PC-9 (cell line): ENCODE measurements at regions not wholly inside any gene's neighbourhood (a gene's known extent, or its start where the extent isn't known, plus 50 kb on each side); places are given as distances from the start of the nearest gene placed in this dataset.

ENCODE experiments used
- BruUV-seq: library from RNA; stranded (reverse); fragments of 400-500 nt; replicated peaks from 2 replicates; lab custom pipeline; 2021; lab: Mats Ljungman, UMichigan
- CTCF ChIA-PET: fragments of 300-600 bp; sonication (Branson Sonifier 250); formaldehyde crosslinking; loops from one replicate; lab custom pipeline; 2022; ENCODE audit warnings: antibody characterized with exemption; lab: Charles Lee
- POLR2A ChIA-PET: fragments of 300-600 bp; sonication (Branson Sonifier 250); formaldehyde crosslinking; loops from one replicate; lab custom pipeline; 2022; ENCODE audit warnings: antibody characterized with exemption; ENCODE audit not compliant: unreplicated experiment; lab: Charles Lee
- DNase-seq, 2 experiments: peaks; one replicate each; pipeline versions ENCODE4 v3.0.0 to v3.0.0-alpha.2; 2015 to 2022; ENCODE audit warnings: mixed read lengths in 1 of 2
- H2AFZ ChIP-seq: fragments of 200-600 bp; sonication (generic); 2 replicates; pipeline ENCODE4 v1.8.1; 2017; ENCODE audit warnings: antibody characterized with exemption
- H3F3A ChIP-seq: fragments of 200-600 bp; sonication (generic); 2 replicates; pipeline ENCODE4 v1.8.1; 2017; ENCODE audit warnings: antibody characterized with exemption, mild to moderate bottlenecking, low read depth; ENCODE audit not compliant: insufficient read depth
- H3K27ac ChIP-seq: fragments of 200-600 bp; sonication (generic); 2 replicates; pipeline ENCODE4 v1.6.1; 2016; ENCODE audit warnings: mixed run types
- H3K27me3 ChIP-seq: fragments of 200-600 bp; sonication (generic); 2 replicates; pipeline ENCODE4 v1.6.1; 2016; ENCODE audit warnings: low read depth, mixed run types; ENCODE audit not compliant: insufficient read depth
- H3K36me3 ChIP-seq: fragments of 200-600 bp; sonication (generic); 2 replicates; pipeline ENCODE4 v1.6.1; 2016; ENCODE audit warnings: low read depth, mixed run types
- H3K4me1 ChIP-seq: fragments of 200-600 bp; sonication (generic); replicated peaks from 2 replicates; pipeline ENCODE4 v1.6.1; 2016; ENCODE audit warnings: mixed run types; ENCODE audit not compliant: insufficient read depth
- H3K4me2 ChIP-seq: fragments of 200-600 bp; sonication (generic); 2 replicates; pipeline ENCODE4 v1.6.1; 2017; ENCODE audit warnings: mixed run types
- H3K4me3 ChIP-seq: fragments of 200-600 bp; sonication (generic); 2 replicates; pipeline ENCODE4 v1.6.1; 2016; ENCODE audit warnings: mixed run types
- H3K79me2 ChIP-seq: fragments of 200-600 bp; sonication (generic); 2 replicates; pipeline ENCODE4 v1.6.1; 2017; ENCODE audit warnings: low read depth, mixed run types
- H3K9me2 ChIP-seq: fragments of 200-600 bp; sonication (generic); 2 replicates; pipeline ENCODE4 v1.8.1; 2017; ENCODE audit warnings: mild to moderate bottlenecking; ENCODE audit not compliant: insufficient read depth
- H3K9me3 ChIP-seq: fragments of 200-600 bp; sonication (generic); 2 replicates; pipeline ENCODE4 v1.8.1; 2016; ENCODE audit warnings: low read depth; ENCODE audit not compliant: insufficient read depth
- H4K20me1 ChIP-seq: fragments of 200-600 bp; sonication (generic); 2 replicates; pipeline ENCODE4 v1.8.1; 2017; ENCODE audit not compliant: insufficient read depth
- EZH2 ChIP-seq: fragments of 200-600 bp; sonication (generic); IDR thresholded peaks from 2 replicates; pipeline ENCODE4 v1.8.0; 2017; ENCODE audit warnings: antibody characterized with exemption, low read depth
- intact Hi-C: fragments of 100-400 bp; cut with micrococcal nuclease; formaldehyde crosslinking; loops from one replicate; pipeline ENCODE4 v1.10.0; 2022; ENCODE audit not compliant: unreplicated experiment
- TF ChIP-seq, protein P1 (sequence below): fragments of 200-600 bp; sonication (generic); conservative IDR thresholded peaks from 2 replicates; pipeline ENCODE4 v1.6.1; 2017; ENCODE audit warnings: mixed run types, antibody characterized with exemption, mild to moderate bottlenecking, moderate library complexity

DNA sequence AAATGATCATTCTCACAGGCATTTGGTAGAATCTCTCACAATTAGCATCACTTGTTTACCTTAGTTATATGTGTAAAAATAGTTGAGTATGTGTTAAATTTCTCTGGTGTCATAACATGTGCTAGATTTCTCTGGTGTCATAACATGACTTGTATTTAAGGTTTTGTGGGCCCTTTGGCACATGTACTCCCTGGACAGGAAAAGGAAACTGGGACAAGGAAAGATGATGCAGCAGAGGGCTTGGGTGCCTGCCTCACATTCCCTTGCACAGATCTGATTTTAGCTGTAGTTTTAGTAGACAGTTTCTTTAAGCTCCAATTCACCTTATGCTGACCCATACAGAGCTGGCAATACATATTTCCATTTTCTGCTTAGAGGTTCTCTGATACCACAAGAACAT, 726.0 kb downstream of the C4orf33 start:
- no peak for DNase-seq
- TF ChIP-seq, protein P1, sequence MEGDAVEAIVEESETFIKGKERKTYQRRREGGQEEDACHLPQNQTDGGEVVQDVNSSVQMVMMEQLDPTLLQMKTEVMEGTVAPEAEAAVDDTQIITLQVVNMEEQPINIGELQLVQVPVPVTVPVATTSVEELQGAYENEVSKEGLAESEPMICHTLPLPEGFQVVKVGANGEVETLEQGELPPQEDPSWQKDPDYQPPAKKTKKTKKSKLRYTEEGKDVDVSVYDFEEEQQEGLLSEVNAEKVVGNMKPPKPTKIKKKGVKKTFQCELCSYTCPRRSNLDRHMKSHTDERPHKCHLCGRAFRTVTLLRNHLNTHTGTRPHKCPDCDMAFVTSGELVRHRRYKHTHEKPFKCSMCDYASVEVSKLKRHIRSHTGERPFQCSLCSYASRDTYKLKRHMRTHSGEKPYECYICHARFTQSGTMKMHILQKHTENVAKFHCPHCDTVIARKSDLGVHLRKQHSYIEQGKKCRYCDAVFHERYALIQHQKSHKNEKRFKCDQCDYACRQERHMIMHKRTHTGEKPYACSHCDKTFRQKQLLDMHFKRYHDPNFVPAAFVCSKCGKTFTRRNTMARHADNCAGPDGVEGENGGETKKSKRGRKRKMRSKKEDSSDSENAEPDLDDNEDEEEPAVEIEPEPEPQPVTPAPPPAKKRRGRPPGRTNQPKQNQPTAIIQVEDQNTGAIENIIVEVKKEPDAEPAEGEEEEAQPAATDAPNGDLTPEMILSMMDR = no peak
- no peak for TF ChIP-seq EZH2
- no peak overlapping the region for H2AFZ ChIP-seq
- no peaks in the 10 kb centered on the region for H4K20me1 ChIP-seq
- H3F3A ChIP-seq = no peaks in the 10 kb centered on the region; the same call in 1 of the 2 replicates
- peak overlapping the region; percentile 65 for H3K4me2 ChIP-seq
- H3K36me3 ChIP-seq = no peaks in the 10 kb centered on the region
- CTCF ChIA-PET = no interaction called here
- POLR2A ChIA-PET = no interaction called here
- no peaks in the 10 kb centered on the region for H3K27me3 ChIP-seq
- H3K4me3 ChIP-seq = no peak overlapping the region
- intact Hi-C loops = no loop called here
- H3K9me3 ChIP-seq = no peaks in the 10 kb centered on the region
- H3K4me1 ChIP-seq = peaks cover 22% of the 10 kb centered on the region
- peak overlapping the region; percentile 83 for H3K27ac ChIP-seq
- H3K79me2 ChIP-seq = no peaks in the 10 kb centered on the region
- no peaks in the 10 kb centered on the region for H3K9me2 ChIP-seq
- no TSS peak for BruUV-seq

DNA sequence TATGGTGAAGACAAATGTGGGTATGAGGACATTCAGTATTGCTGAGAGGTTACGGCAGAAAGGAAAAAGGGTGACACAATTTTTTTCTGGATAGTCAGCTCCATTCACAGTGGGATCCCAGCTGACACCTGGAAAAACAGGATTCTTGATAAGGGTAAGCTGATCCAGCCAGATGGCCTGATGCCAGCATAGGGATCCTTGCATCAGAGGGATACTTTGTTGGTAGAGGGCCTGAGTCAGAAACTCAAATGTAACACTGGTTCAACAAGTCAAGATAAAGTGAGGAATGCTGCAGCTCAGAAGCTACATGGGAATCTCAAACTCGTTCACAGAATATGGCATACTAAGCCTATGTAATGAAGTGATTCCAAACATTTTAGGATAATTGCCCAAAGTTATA, 726.7 kb downstream of the C4orf33 start:
- intact Hi-C loops = no loop called here
- H3K27ac ChIP-seq = peak overlapping the region; percentile 83
- TF ChIP-seq, protein P1 = no peak
- TF ChIP-seq EZH2 = no peak
- no peaks in the 10 kb centered on the region for H4K20me1 ChIP-seq
- H3K79me2 ChIP-seq = no peaks in the 10 kb centered on the region
- no peaks in the 10 kb centered on the region for H3K27me3 ChIP-seq
- H3K36me3 ChIP-seq = no peaks in the 10 kb centered on the region
- CTCF ChIA-PET = no interaction called here
- POLR2A ChIA-PET = interaction anchor here (0.7 kb wide), 1 partner anchor 356 kb away, joined by 4 read pairs; no protein-coding TSS in a partner anchor
- H3K9me3 ChIP-seq = no peaks in the 10 kb centered on the region
- 0 out of 2 replicates have a peak overlapping the region, but pooled peaks have one; percentile 7 for H3K4me3 ChIP-seq
- no TSS peak for BruUV-seq
- peak; percentile 83 to 87 for DNase-seq
- H3K9me2 ChIP-seq = no peaks in the 10 kb centered on the region
- no peaks in the 10 kb centered on the region; the same call in 1 of the 2 replicates for H3F3A ChIP-seq
- H3K4me1 ChIP-seq = peaks cover 22% of the 10 kb centered on the region
- peak overlapping the region; percentile 65 for H3K4me2 ChIP-seq
- no peak overlapping the region for H2AFZ ChIP-seq

DNA sequence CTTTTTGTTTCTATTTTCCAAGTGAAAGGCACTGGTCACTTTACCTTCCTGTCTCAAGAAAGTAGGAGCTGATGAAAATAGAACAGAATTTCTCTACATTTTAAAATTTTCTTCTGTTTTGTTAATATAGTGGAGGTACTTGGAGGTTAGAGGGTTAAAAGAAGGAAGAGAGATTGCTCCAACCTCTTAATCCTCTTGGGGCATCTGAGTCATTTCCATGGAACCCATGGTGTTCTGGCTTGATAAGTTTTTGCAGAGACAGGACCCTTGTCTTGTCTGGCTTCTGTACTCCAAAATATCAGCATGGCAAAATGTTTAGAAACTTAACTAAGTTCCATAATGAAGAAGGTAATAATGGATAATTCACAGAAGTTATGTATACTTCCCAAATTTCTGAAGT, 727.2 kb downstream of the C4orf33 start:
- H4K20me1 ChIP-seq = no peaks in the 10 kb centered on the region
- CTCF ChIA-PET = no interaction called here
- intact Hi-C loops = no loop called here

More for the DNA sequence above, 727.2 kb downstream of the C4orf33 start:
- no peak for TF ChIP-seq EZH2
- TF ChIP-seq, protein P1 = no peak
- no peaks in the 10 kb centered on the region for H3K27me3 ChIP-seq
- DNase-seq = peak in 1 of 2 experiments; percentile 41
- no peaks in the 10 kb centered on the region for H3K9me2 ChIP-seq
- H3K9me3 ChIP-seq = no peaks in the 10 kb centered on the region
- POLR2A ChIA-PET = interaction anchor here (0.7 kb wide), 1 partner anchor 355 kb away, joined by 4 read pairs; no protein-coding TSS in a partner anchor
- no peaks in the 10 kb centered on the region for H3K36me3 ChIP-seq
- H3K4me3 ChIP-seq = 0 out of 2 replicates have a peak overlapping the region, but pooled peaks have one; percentile 7
- H3F3A ChIP-seq = no peaks in the 10 kb centered on the region; the same call in 1 of the 2 replicates
- H3K4me2 ChIP-seq = peak overlapping the region; percentile 65
- H3K4me1 ChIP-seq = peaks cover 22% of the 10 kb centered on the region
- H3K27ac ChIP-seq = peak overlapping the region; percentile 83
- H2AFZ ChIP-seq = no peak overlapping the region
- BruUV-seq = no TSS peak
- no peaks in the 10 kb centered on the region for H3K79me2 ChIP-seq
